ENCODE measurements at regions not wholly inside any gene's neighbourhood (a gene's known extent, or its start where the extent isn't known, plus 50 kb on each side); places are given as distances from the start of the nearest gene placed in this dataset.

DNA sequence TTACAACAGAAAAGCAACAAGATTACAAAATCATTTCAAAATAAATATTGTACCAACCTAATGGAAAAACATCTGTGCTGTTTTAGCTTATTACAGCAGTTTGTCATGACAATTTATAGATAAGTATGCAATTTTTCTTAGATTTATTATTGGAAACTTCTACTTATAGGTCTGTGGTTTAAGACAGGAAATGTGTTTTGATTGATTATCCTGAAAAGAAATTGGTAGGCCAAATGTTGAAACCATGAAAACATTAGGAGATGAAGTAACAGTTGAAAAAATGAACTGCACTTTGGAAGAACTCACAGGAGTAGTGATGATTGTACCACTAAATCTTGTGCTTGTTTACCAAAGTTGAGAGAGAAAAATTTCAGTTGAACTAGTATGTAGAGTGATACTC lies 162.2 kb upstream of the GIMD1 start:
- TF ChIP-seq, protein P1, sequence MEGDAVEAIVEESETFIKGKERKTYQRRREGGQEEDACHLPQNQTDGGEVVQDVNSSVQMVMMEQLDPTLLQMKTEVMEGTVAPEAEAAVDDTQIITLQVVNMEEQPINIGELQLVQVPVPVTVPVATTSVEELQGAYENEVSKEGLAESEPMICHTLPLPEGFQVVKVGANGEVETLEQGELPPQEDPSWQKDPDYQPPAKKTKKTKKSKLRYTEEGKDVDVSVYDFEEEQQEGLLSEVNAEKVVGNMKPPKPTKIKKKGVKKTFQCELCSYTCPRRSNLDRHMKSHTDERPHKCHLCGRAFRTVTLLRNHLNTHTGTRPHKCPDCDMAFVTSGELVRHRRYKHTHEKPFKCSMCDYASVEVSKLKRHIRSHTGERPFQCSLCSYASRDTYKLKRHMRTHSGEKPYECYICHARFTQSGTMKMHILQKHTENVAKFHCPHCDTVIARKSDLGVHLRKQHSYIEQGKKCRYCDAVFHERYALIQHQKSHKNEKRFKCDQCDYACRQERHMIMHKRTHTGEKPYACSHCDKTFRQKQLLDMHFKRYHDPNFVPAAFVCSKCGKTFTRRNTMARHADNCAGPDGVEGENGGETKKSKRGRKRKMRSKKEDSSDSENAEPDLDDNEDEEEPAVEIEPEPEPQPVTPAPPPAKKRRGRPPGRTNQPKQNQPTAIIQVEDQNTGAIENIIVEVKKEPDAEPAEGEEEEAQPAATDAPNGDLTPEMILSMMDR (IDR thresholded peaks at IDR 0.05), result no peak
- no peak for TF ChIP-seq POLR2A (IDR thresholded peaks at IDR 0.05)
- TF ChIP-seq POLR2AphosphoS5 (IDR thresholded peaks at IDR 0.05), result no peak

Data from upper lobe of left lung (tissue), 4 donors.